H1 (cell line): ENCODE measurements at regions not wholly inside any gene's neighbourhood (a gene's known extent, or its start where the extent isn't known, plus 50 kb on each side); places are given as distances from the start of the nearest gene placed in this dataset.

Experiments
- CBX8 ChIP-seq: fragments of 300-800, 300-1000 bp; sonication (generic); IDR thresholded peaks from 2 replicates; pipeline ENCODE4 v1.7.1; 2016; ENCODE audit warnings: low read depth, low read length, borderline replicate concordance
- CHD7 ChIP-seq: fragments of 300-600 bp; sonication (generic); IDR thresholded peaks from 2 replicates; pipeline ENCODE4 v1.7.1; 2012; ENCODE audit warnings: low read length, moderate library complexity, mild to moderate bottlenecking, inconsistent platforms; ENCODE audit not compliant: insufficient replicate concordance
- EGR1 ChIP-seq: IDR thresholded peaks from 2 replicates; pipeline ENCODE4 v1.6.1; 2011; ENCODE audit warnings: low read depth, low read length, borderline replicate concordance
- EZH2 ChIP-seq: fragments of 200-600 bp; sonication (generic); IDR thresholded peaks from 2 replicates; pipeline ENCODE4 v1.7.1; 2012; ENCODE audit warnings: low read depth, mild to moderate bottlenecking, moderate library complexity, low read length, inconsistent platforms; ENCODE audit not compliant: severe bottlenecking
- POLR2A ChIP-seq, 2 experiments: IDR thresholded peaks; 1 replicate in 1 of 2; 2 replicates in 1 of 2; pipeline ENCODE4 v1.6.1; 2011; ENCODE audit warnings: low read depth in 2 of 2, low read length in 2 of 2, mild to moderate bottlenecking in 2 of 2; ENCODE audit errors: control extremely low read depth in 1 of 2
- RAD21 ChIP-seq, 2 experiments: IDR thresholded peaks in 1 of 2; conservative IDR thresholded peaks in 1 of 2; 2 replicates each; pipeline ENCODE4 v1.6.1; 2011; ENCODE audit warnings: low read depth in 2 of 2, low read length in 2 of 2, improper control_type of control experiment in 1 of 2, inconsistent platforms in 1 of 2, mild to moderate bottlenecking in 1 of 2, moderate library complexity in 1 of 2
- SIX5 ChIP-seq: IDR thresholded peaks from 2 replicates; pipeline ENCODE4 v1.6.1; 2011; ENCODE audit warnings: mild to moderate bottlenecking, low read depth, low read length
- SRF ChIP-seq: IDR thresholded peaks from 2 replicates; pipeline ENCODE4 v1.6.1; 2011; ENCODE audit warnings: mild to moderate bottlenecking, low read depth, low read length, moderate library complexity
- USF2 ChIP-seq: IDR thresholded peaks from 2 replicates; pipeline ENCODE4 v1.6.1; 2011; ENCODE audit warnings: low read length, improper control_type of control experiment
- YY1 ChIP-seq: IDR thresholded peaks from 2 replicates; pipeline ENCODE4 v1.6.1; 2011; ENCODE audit warnings: low read depth, mild to moderate bottlenecking, low read length
- TF ChIP-seq, protein P1 (sequence below): IDR thresholded peaks from 2 replicates; pipeline ENCODE4 v1.6.1; 2012; ENCODE audit warnings: inconsistent platforms

DNA sequence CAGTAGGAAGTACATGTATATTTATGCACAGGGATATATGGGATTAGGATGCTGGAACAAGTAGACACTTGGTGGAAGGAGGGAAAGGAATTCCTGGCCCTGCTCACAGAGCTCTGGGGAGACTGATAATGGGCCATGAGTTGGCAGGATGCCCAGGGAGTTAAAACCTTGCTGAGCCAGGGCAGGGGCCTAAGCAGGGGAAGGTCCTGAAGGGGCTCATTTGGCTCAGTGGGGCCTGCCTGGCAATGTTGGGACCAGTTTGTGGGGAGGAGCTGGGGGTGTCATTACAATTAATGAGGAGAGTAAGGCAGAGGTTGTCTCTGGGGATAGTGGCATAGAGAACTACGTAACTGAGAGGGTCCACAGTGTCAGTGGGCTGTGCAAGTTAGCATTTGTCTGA is 124.2 kb upstream of the ADPGK start (continued):
- TF ChIP-seq CHD7, result no peak
- no peak for TF ChIP-seq USF2
- TF ChIP-seq EZH2, result no peak
- no peak for TF ChIP-seq SIX5
- TF ChIP-seq SRF, result no peak
- TF ChIP-seq CBX8, result no peak
- no peak for TF ChIP-seq RAD21 (IDR thresholded peaks at IDR 0.05 in 1 of 2, conservative IDR thresholded peaks at IDR 0.05 in 1 of 2; ENCODE audit: low read depth in 2 of 2, low read length in 2 of 2)
- no peak for TF ChIP-seq POLR2A (IDR thresholded peaks at IDR 0.05; ENCODE audit: control extremely low read depth in 1 of 2, low read depth in 2 of 2, low read length in 2 of 2)
- TF ChIP-seq, protein P1, sequence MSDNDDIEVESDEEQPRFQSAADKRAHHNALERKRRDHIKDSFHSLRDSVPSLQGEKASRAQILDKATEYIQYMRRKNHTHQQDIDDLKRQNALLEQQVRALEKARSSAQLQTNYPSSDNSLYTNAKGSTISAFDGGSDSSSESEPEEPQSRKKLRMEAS, result no peak
- TF ChIP-seq EGR1, result no peak
- no peak for TF ChIP-seq YY1
